B cell (primary cell): ENCODE measurements at regions not wholly inside any gene's neighbourhood (a gene's known extent, or its start where the extent isn't known, plus 50 kb on each side); places are given as distances from the start of the nearest gene placed in this dataset.

Experiments used
- ATAC-seq: fragments of 200-7000 bp; cut with Tn5 transposase; one replicate; pipeline ENCODE4 v1.10.0; 2021; ENCODE audit warnings: low read depth, mild to moderate bottlenecking, moderate number of reproducible peaks, moderate library complexity
- CTCF ChIA-PET: fragments of 350-600 bp; sonication (Branson Sonifier 250); formaldehyde crosslinking; loops from one replicate; lab custom pipeline; 2021; ENCODE audit warnings: antibody characterized with exemption, inconsistent platforms; lab: Charles Lee
- POLR2A ChIA-PET: fragments of 350-600 bp; sonication (Branson Sonifier 250); formaldehyde crosslinking; loops from one replicate; lab custom pipeline; 2021; ENCODE audit warnings: antibody characterized with exemption; lab: Charles Lee
- DNase-seq: peaks from one replicate; pipeline ENCODE4 v3.0.0; 2013
- H2AFZ ChIP-seq: 2 replicates; pipeline ENCODE4 v1.6.1; 2012; ENCODE audit warnings: mild to moderate bottlenecking, low read depth, low read length; ENCODE audit not compliant: insufficient read depth, poor library complexity, severe bottlenecking
- H3K27ac ChIP-seq, 2 donors: 1 replicate in 1 of 2; 2 replicates in 1 of 2; pipeline ENCODE4 v1.5.1; 2012 to 2013; ENCODE audit warnings: low read length in 2 of 2, mild to moderate bottlenecking in 2 of 2, moderate library complexity in 1 of 2
- H3K27me3 ChIP-seq, 4 experiments: fragments of 200-600 bp in 1 of 4; sonication (generic) in 1 of 4; replicated peaks in 1 of 4; 1 replicate in 2 of 4; 2 replicates in 2 of 4; pipeline versions ENCODE4 v1.6.1 to v1.7.0; 2013 to 2016; ENCODE audit warnings: low read length in 3 of 4, mild to moderate bottlenecking in 2 of 4, mixed read lengths in 1 of 4, moderate library complexity in 1 of 4; ENCODE audit not compliant: insufficient read depth in 4 of 4, control insufficient read depth in 3 of 4; ENCODE audit errors: control extremely low read depth in 1 of 4
- H3K36me3 ChIP-seq, 2 experiments: replicated peaks in 1 of 2; 1 replicate in 1 of 2; 2 replicates in 1 of 2; pipeline versions ENCODE4 v1.6.1 to v1.7.1; 2013; ENCODE audit warnings: low read length in 1 of 2; ENCODE audit not compliant: insufficient read depth in 2 of 2, control insufficient read depth in 1 of 2; ENCODE audit errors: control extremely low read depth in 1 of 2, extremely low read depth in 1 of 2
- H3K4me1 ChIP-seq, 2 donors: fragments of 200-600 bp in 1 of 2; sonication (generic) in 1 of 2; 1 replicate in 1 of 2; 2 replicates in 1 of 2; pipeline versions ENCODE4 v1.5.1 to v1.6.1; 2013 to 2017; ENCODE audit warnings: low read length in 2 of 2; ENCODE audit not compliant: control insufficient read depth in 2 of 2, insufficient read depth in 2 of 2
- H3K4me2 ChIP-seq: replicated peaks from 2 replicates; pipeline ENCODE3; 2012; ENCODE audit warnings: mild to moderate bottlenecking, low read depth, low read length; ENCODE audit not compliant: poor library complexity, severe bottlenecking
- H3K4me3 ChIP-seq, 5 experiments: fragments of 200-600 bp in 1 of 5; sonication (generic) in 1 of 5; 1 replicate in 3 of 5; 2 replicates in 2 of 5; pipeline versions ENCODE4 v1.5.1 to v1.7.0; 2011 to 2016; ENCODE audit warnings: low read length in 4 of 5, mild to moderate bottlenecking in 4 of 5, low read depth in 2 of 5, control low read depth in 1 of 5, moderate library complexity in 1 of 5; ENCODE audit not compliant: insufficient read depth in 1 of 5; ENCODE audit errors: control extremely low read depth in 1 of 5, extremely low read depth in 1 of 5
- H3K79me2 ChIP-seq: fragments of 200-600 bp; sonication (generic); one replicate; pipeline ENCODE4 v1.6.0; 2016; ENCODE audit warnings: low read length; ENCODE audit not compliant: control insufficient read depth, insufficient read depth
- H3K9ac ChIP-seq: fragments of 200-600 bp; sonication (generic); 2 replicates; pipeline ENCODE4 v1.6.1; 2017; ENCODE audit warnings: mild to moderate bottlenecking, low read length, moderate library complexity
- H3K9me3 ChIP-seq, 3 donors: one replicate each; pipeline versions ENCODE4 v1.6.1 to v1.7.1; 2013; ENCODE audit warnings: low read length in 2 of 3; ENCODE audit not compliant: control insufficient read depth in 2 of 3, insufficient read depth in 1 of 3; ENCODE audit errors: control extremely low read depth in 1 of 3
- H4K20me1 ChIP-seq: 2 replicates; pipeline ENCODE4 v1.6.0; 2012; ENCODE audit warnings: mild to moderate bottlenecking, low read length; ENCODE audit not compliant: insufficient read depth, control insufficient read depth, poor library complexity, severe bottlenecking
- H3K27ac Mint-ChIP-seq: one replicate; pipeline ENCODE4 v1.8.0; 2021; ENCODE audit warnings: mixed read lengths
- H3K27me3 Mint-ChIP-seq: one replicate; pipeline ENCODE4 v1.8.0; 2021; ENCODE audit warnings: mixed read lengths
- H3K4me1 Mint-ChIP-seq: one replicate; pipeline ENCODE4 v1.8.0; 2021; ENCODE audit warnings: mixed read lengths
- H3K4me3 Mint-ChIP-seq: one replicate; pipeline ENCODE4 v1.8.0; 2021; ENCODE audit warnings: mixed read lengths
- H3K9me3 Mint-ChIP-seq: one replicate; pipeline ENCODE4 v1.8.0; 2022; ENCODE audit warnings: mixed read lengths; ENCODE audit not compliant: insufficient read depth
- EZH2 ChIP-seq: IDR thresholded peaks from 2 replicates; pipeline ENCODE4 v1.6.1; 2012; ENCODE audit warnings: borderline replicate concordance, low read depth, mild to moderate bottlenecking, moderate library complexity, low read length; ENCODE audit not compliant: insufficient read depth, poor library complexity, severe bottlenecking
- WGBS: methylation state at CpG from one replicate; pipeline ENCODE4 v1.1.5; 2013; ENCODE audit warnings: missing lambda C conversion rate; ENCODE audit not compliant: insufficient coverage; 5-methylcytosine and 5-hydroxymethylcytosine counted together
- intact Hi-C: fragments of 100-400 bp; cut with micrococcal nuclease; formaldehyde crosslinking; loops from one replicate; pipeline ENCODE4 v1.10.0; 2022
- TF ChIP-seq, protein P1 (sequence below): fragments of 200-600 bp; IDR thresholded peaks from one replicate; pipeline ENCODE4 v1.8.0; 2022; ENCODE audit warnings: antibody characterized with exemption, mild to moderate bottlenecking

DNA sequence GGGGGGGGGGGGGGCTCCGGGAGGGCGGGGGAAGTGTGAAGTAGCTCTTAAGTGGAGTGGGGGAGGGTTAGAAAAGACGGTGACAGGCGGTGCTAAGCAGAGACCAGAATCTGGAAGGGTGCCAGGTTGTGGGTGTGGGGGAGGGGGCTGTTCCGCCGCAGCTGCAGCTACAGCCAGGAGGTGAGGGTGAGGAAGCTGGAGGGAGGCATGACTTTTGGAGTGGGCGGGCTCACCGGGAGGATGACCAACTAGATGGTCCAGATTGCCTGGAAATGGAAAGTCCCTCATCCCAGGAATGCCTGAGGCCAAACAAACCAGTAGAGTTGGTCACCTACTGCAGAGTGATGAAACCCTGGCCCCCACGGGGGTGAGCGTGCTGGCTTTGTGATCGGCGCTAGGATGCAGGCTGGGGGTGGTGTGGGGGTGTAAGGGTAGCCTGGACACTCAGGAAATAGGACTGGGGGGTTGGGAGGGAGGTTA, 158.1 kb upstream of the SHB start:
- Mint-ChIP-seq H3K9me3 (no peaks in the 10 kb centered on the region), H3K4me1 (peaks cover 13% of the 10 kb centered on the region), H3K4me3 (no peak overlapping the region), H3K27me3 (peaks cover 51% of the 10 kb centered on the region), H3K27ac (no peak overlapping the region)
- H3K27ac ChIP-seq, result no peak overlapping the region
- H3K36me3 ChIP-seq, result no peaks in the 10 kb centered on the region
- TF ChIP-seq, protein P1, sequence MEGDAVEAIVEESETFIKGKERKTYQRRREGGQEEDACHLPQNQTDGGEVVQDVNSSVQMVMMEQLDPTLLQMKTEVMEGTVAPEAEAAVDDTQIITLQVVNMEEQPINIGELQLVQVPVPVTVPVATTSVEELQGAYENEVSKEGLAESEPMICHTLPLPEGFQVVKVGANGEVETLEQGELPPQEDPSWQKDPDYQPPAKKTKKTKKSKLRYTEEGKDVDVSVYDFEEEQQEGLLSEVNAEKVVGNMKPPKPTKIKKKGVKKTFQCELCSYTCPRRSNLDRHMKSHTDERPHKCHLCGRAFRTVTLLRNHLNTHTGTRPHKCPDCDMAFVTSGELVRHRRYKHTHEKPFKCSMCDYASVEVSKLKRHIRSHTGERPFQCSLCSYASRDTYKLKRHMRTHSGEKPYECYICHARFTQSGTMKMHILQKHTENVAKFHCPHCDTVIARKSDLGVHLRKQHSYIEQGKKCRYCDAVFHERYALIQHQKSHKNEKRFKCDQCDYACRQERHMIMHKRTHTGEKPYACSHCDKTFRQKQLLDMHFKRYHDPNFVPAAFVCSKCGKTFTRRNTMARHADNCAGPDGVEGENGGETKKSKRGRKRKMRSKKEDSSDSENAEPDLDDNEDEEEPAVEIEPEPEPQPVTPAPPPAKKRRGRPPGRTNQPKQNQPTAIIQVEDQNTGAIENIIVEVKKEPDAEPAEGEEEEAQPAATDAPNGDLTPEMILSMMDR, result no peak
- TF ChIP-seq EZH2, result no peak
- H3K4me1 ChIP-seq, result peaks cover 3 to 11% of the 10 kb centered on the region in 2 donors
- peaks cover 0 to 12% (median 1%) of the 10 kb centered on the region in 4 experiments for H3K27me3 ChIP-seq
- 2% methylated on average over 10 of the region's 12 CpGs for WGBS
- peak; percentile 33 for ATAC-seq
- peak overlapping the region; percentile 50 for H3K4me2 ChIP-seq
- DNase-seq, result peak; percentile 37
- POLR2A ChIA-PET, result no interaction called here
- no peaks in the 10 kb centered on the region for H3K9me3 ChIP-seq
- intact Hi-C loops, result loop anchor here (10.0 kb wide), 1 partner anchor 52 kb away; no protein-coding TSS in a partner anchor
- CTCF ChIA-PET, result no interaction called here
- no peak overlapping the region for H3K4me3 ChIP-seq
- no peaks in the 10 kb centered on the region for H4K20me1 ChIP-seq
- H3K9ac ChIP-seq, result no peak overlapping the region
- H3K79me2 ChIP-seq, result no peaks in the 10 kb centered on the region
- H2AFZ ChIP-seq, result no peak overlapping the region

DNA sequence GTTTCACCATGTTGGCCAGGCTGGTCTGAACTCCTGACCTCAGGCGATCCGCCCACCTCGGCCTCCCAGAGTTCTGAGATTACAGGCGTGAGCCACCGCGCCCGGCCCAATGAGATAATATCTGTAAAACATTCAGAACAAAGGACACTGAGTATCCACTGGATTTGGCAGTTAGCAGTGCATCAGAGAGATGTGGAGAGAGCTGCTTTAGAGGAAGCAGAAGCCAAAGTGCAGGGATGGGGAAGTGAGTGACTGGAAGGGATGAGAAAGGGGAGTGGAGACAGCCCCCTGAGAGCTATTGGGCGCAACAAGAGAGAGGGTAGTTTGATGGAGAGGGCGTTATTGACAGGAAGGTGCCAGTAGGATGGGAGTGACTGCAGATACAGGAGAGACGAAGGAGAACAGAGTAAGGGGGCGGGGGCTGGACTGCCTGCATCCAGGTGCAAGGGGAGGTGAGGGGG, 157.5 kb upstream of the SHB start:
- ChIA-PET CTCF (no interaction called here), POLR2A (no interaction called here)
- TF ChIP-seq EZH2, result no peak
- TF ChIP-seq, protein P1, result no peak
- intact Hi-C loops, result loop anchor here (10.0 kb wide), 1 partner anchor 52 kb away; no protein-coding TSS in a partner anchor
- Histone ChIP-seq H3K9me3 (no peaks in the 10 kb centered on the region), H3K79me2 (no peaks in the 10 kb centered on the region), H3K27ac (no peak overlapping the region), H3K36me3 (no peaks in the 10 kb centered on the region), H4K20me1 (no peaks in the 10 kb centered on the region), H3K4me3 (no peak overlapping the region), H2AFZ (no peak overlapping the region), H3K27me3 (peaks cover 0 to 12% (median 1%) of the 10 kb centered on the region in 4 experiments), H3K4me2 (peak overlapping the region; percentile 30), H3K4me1 (peaks cover 3 to 11% of the 10 kb centered on the region in 2 donors), H3K9ac (no peak overlapping the region)
- DNase-seq (no peak), ATAC-seq (no peak)
- 0% methylated on average over 4 of the region's 11 CpGs for WGBS
- H3K4me1 Mint-ChIP-seq, result peaks cover 13% of the 10 kb centered on the region
- H3K27me3 Mint-ChIP-seq, result peaks cover 51% of the 10 kb centered on the region
- peak overlapping the region; percentile 39 for H3K4me3 Mint-ChIP-seq
- no peaks in the 10 kb centered on the region for H3K9me3 Mint-ChIP-seq
- H3K27ac Mint-ChIP-seq, result no peak overlapping the region
